ENCODE measurements at regions not wholly inside any gene's neighbourhood (a gene's known extent, or its start where the extent isn't known, plus 50 kb on each side); places are given as distances from the start of the nearest gene placed in this dataset.
"Not testable (repeated sequence)": the region's sequence is repeated elsewhere in the genome, so short reads cannot be mapped to it uniquely, and the experiment has no call there.

DNA sequence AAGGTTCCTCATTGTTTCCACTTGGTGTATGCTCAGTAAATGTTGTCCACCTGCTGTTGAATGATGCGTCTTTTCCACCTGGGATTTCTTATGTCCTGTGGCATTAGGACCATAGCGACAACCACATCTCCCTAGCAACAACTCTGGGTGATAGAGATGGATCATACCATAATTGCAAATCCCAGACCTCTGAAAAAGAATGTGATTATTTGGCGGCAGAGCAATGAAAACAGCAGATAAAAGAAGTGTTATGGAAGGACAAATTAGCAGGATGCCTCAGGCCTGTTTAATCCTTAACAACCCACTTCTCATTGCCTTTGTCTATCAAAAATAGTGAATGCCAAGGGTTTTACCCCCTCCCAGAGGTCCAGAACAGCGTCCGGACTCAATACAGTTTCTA is 278.9 kb downstream of the TSN start:
- DNase-seq (ENCODE audit: low read depth in 1 of 2, low spot score in 1 of 2), result no peak
- Histone ChIP-seq H3K4me3 (no peak overlapping the region), H3K9me3 (ENCODE audit: low read depth) (no peaks in the 10 kb centered on the region), H3K36me3 (no peaks in the 10 kb centered on the region), H3K27me3 (no peaks in the 10 kb centered on the region), H3K4me1 (ENCODE audit: low read depth) (peaks cover 7% of the 10 kb centered on the region), H3K27ac (no peak overlapping the region)
- TF ChIP-seq, protein P1, sequence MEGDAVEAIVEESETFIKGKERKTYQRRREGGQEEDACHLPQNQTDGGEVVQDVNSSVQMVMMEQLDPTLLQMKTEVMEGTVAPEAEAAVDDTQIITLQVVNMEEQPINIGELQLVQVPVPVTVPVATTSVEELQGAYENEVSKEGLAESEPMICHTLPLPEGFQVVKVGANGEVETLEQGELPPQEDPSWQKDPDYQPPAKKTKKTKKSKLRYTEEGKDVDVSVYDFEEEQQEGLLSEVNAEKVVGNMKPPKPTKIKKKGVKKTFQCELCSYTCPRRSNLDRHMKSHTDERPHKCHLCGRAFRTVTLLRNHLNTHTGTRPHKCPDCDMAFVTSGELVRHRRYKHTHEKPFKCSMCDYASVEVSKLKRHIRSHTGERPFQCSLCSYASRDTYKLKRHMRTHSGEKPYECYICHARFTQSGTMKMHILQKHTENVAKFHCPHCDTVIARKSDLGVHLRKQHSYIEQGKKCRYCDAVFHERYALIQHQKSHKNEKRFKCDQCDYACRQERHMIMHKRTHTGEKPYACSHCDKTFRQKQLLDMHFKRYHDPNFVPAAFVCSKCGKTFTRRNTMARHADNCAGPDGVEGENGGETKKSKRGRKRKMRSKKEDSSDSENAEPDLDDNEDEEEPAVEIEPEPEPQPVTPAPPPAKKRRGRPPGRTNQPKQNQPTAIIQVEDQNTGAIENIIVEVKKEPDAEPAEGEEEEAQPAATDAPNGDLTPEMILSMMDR (IDR thresholded peaks at IDR 0.05; ENCODE audit: low read depth, low read length), result no peak

DNA sequence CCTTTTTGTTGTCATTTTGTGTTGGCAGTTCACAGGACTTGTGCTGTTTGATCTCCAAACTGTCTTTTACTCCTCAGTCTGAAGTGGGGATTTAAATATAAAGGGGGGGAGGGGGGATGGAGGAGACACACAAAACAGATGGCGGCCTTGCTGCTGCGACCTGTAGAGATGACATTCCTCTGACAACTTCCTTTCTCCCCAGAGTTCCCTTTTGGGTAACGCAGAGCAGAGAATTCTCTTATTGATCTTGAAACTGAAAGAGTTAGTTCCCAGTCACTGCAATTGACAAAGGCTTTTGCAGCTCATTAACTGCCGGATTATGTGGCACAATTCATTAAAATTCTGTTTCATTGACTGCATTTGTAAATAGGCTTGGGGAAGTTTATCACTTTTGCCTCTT is 279.3 kb downstream of the TSN start:
- Histone ChIP-seq H3K4me1 (ENCODE audit: low read depth) (peaks cover 7% of the 10 kb centered on the region), H3K4me3 (no peak overlapping the region), H3K9me3 (ENCODE audit: low read depth) (no peaks in the 10 kb centered on the region), H3K27ac (no peak overlapping the region), H3K36me3 (no peaks in the 10 kb centered on the region), H3K27me3 (no peaks in the 10 kb centered on the region)
- DNase-seq (ENCODE audit: low read depth in 1 of 2, low spot score in 1 of 2), result peak in 1 of 2 donors; percentile 13
- TF ChIP-seq, protein P1 (IDR thresholded peaks at IDR 0.05; ENCODE audit: low read depth, low read length), result no peak

DNA sequence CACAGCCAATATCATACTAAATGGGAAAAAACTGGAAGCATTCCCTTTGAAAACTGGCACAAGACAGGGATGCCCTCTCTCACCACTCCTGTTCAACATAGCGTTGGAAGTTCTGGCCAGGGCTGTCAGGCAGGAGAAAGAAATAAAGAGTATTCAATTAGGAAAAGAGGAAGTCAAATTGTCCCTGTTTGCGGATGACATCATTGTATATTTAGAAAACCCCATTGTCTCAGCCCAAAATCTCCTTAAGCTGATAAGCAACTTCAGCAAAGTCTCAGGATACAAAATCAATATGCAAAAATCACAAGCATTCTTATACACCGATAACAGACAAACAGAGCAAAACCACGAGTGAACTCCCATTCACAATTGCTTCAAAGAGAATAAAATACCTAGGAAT is 283.4 kb downstream of the TSN start:
- H3K9me3 ChIP-seq (ENCODE audit: low read depth); DNase-seq (ENCODE audit: low read depth in 1 of 2, low spot score in 1 of 2); H3K27ac ChIP-seq; H3K4me3 ChIP-seq; H3K27me3 ChIP-seq; H3K36me3 ChIP-seq; H3K4me1 ChIP-seq (ENCODE audit: low read depth): not testable (repeated sequence)

DNA sequence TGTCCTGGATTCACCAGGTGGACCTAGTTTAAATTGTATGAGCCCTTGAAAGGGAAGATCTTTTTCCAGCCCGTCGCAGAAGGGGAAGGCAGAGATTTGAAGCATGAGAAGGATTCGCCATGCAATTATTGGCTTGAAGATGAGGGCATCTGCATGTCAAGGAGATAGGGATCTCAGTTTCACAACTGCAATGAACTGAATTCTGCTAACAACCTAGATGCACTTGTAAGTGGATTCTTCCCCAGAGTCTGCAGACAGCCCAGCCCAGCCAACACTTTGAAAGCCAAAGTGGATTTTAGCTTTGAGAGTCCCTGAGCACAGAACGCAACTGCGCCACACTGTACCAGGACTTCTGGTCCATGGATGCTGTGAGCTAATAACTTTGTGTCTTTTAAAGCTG is 286.0 kb downstream of the TSN start:
- Histone ChIP-seq H3K27ac (no peak overlapping the region), H3K27me3 (no peaks in the 10 kb centered on the region), H3K36me3 (no peaks in the 10 kb centered on the region), H3K4me3 (no peak overlapping the region), H3K4me1 (ENCODE audit: low read depth) (no peaks in the 10 kb centered on the region), H3K9me3 (ENCODE audit: low read depth) (no peaks in the 10 kb centered on the region)
- TF ChIP-seq, protein P1 (IDR thresholded peaks at IDR 0.05; ENCODE audit: low read depth, low read length), result no peak
- DNase-seq (ENCODE audit: low read depth in 1 of 2, low spot score in 1 of 2), result no peak

DNA sequence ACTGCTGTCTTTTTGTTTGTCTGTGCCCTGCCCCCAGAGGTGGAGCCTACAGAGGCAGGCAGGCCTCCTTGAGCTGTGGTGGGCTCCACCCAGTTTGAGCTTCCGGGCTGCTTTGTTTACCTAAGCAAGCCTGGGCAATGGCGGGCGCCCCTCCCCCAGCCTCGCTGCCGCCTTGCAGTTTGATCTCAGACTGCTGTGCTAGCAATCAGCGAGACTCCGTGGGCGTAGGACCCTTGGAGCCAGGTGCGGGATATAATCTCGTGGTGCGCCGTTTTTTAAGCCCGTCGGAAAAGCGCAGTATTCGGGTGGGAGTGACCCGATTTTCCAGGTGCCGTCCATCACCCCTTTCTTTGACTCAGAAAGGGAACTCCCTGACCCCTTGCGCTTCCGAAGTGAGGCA is 296.2 kb downstream of the TSN start:
- not testable (repeated sequence) for H3K36me3 ChIP-seq; H3K4me3 ChIP-seq; DNase-seq (ENCODE audit: low read depth in 1 of 2, low spot score in 1 of 2); H3K4me1 ChIP-seq (ENCODE audit: low read depth); H3K27ac ChIP-seq; H3K9me3 ChIP-seq (ENCODE audit: low read depth); H3K27me3 ChIP-seq

DNA sequence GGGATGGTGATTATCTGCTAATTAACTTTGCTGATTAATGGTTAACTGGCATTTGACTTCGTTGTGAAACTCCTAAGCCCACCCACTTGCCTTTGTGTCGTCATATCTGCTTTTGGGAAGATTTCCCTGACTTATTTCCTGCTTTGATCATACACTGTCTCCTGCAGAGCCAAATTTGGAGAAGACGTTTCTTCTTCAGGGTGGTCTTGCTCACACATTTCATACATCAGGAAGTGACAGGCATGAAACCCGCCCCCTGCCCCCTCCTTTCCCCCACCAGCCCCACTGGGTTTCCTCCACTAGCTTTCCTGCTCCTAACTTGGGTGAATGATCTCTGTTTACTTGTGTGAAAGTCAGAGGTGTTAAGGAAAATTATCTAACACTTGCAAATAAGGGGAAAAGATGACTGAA is 300.1 kb downstream of the TSN start:
- H3K9me3 ChIP-seq (ENCODE audit: low read depth), result no peaks in the 10 kb centered on the region
- H3K4me1 ChIP-seq (ENCODE audit: low read depth), result no peaks in the 10 kb centered on the region
- H3K4me3 ChIP-seq, result no peak overlapping the region
- no peaks in the 10 kb centered on the region for H3K27me3 ChIP-seq
- DNase-seq (ENCODE audit: low read depth in 1 of 2, low spot score in 1 of 2), result peak in 1 of 2 donors; percentile 59
- TF ChIP-seq, protein P1 (IDR thresholded peaks at IDR 0.05; ENCODE audit: low read depth, low read length), result no peak
- H3K27ac ChIP-seq, result no peak overlapping the region
- no peaks in the 10 kb centered on the region for H3K36me3 ChIP-seq

DNA sequence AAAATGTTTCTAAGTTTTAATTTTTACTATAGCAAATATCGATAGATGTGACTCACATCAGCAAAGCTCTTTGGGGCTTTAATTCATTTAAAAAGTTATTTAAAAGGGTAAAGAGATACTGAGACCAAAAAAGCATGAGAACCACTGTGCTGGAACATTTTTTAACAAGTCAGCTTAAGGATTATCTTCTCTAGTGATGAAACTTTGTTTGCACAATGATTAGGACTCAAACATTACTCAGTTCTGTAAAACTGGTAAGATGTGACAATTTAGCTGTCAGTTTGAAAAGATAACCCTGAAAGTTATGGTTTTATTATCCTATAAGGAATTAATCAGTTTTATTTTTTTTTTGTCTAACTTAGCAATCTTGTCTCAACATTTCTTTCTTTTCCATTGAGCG is 301.4 kb downstream of the TSN start:
- H3K9me3 ChIP-seq (ENCODE audit: low read depth), result no peaks in the 10 kb centered on the region
- no peak overlapping the region for H3K4me3 ChIP-seq
- H3K27me3 ChIP-seq, result no peaks in the 10 kb centered on the region
- DNase-seq (ENCODE audit: low read depth in 1 of 2, low spot score in 1 of 2), result peak in 1 of 2 donors; percentile 61
- H3K27ac ChIP-seq, result no peak overlapping the region
- no peaks in the 10 kb centered on the region for H3K4me1 ChIP-seq (ENCODE audit: low read depth)
- TF ChIP-seq, protein P1 (IDR thresholded peaks at IDR 0.05; ENCODE audit: low read depth, low read length), result no peak
- H3K36me3 ChIP-seq, result no peaks in the 10 kb centered on the region
